Heart right ventricle (tissue), 16 donors: ENCODE measurements at regions not wholly inside any gene's neighbourhood (a gene's known extent, or its start where the extent isn't known, plus 50 kb on each side); places are given as distances from the start of the nearest gene placed in this dataset.

Source experiments
- ATAC-seq, 8 donors: fragments of 200-7000 bp; cut with Tn5 transposase; one replicate each; pipeline ENCODE4 v1.9.1; 2020; ENCODE audit warnings: mild to moderate bottlenecking in 8 of 8, moderate library complexity in 8 of 8, moderate number of reproducible peaks in 1 of 8
- DNase-seq, 2 donors: peaks; one replicate each; pipeline ENCODE4 v3.0.0-alpha.2; 2020
- H3K27ac ChIP-seq, 10 donors: fragments of 200-600 bp; sonication (generic) in 2 of 10; one replicate each; pipeline versions ENCODE4 v1.5.0 to v1.8.0; 2020 to 2022; ENCODE audit warnings: mild to moderate bottlenecking in 3 of 10
- H3K27me3 ChIP-seq, 7 donors: fragments of 200-600 bp; one replicate each; pipeline ENCODE4 v1.8.0; 2021 to 2022; ENCODE audit warnings: mild to moderate bottlenecking in 2 of 7
- H3K36me3 ChIP-seq, 9 donors: fragments of 200-600 bp; sonication (generic) in 1 of 9; one replicate each; pipeline versions ENCODE4 v1.5.0 to v1.8.0; 2020 to 2022; ENCODE audit warnings: mild to moderate bottlenecking in 2 of 9
- H3K4me1 ChIP-seq, 9 donors: fragments of 200-600 bp; sonication (generic) in 1 of 9; one replicate each; pipeline versions ENCODE4 v1.5.0 to v1.8.0; 2020 to 2022; ENCODE audit warnings: mild to moderate bottlenecking in 4 of 9
- H3K4me3 ChIP-seq, 10 donors: fragments of 200-600 bp; sonication (generic) in 2 of 10; one replicate each; pipeline versions ENCODE4 v1.5.0 to v1.8.0; 2020 to 2022; ENCODE audit warnings: mild to moderate bottlenecking in 7 of 10, moderate library complexity in 2 of 10
- H3K9me3 ChIP-seq, 11 donors: fragments of 200-600 bp in 10 of 11; sonication (generic) in 2 of 11; one replicate each; pipeline versions ENCODE4 v1.5.0 to v1.8.0; 2013 to 2022; ENCODE audit warnings: mild to moderate bottlenecking in 2 of 11, control low read depth in 1 of 11, moderate library complexity in 1 of 11
- CTCF ChIP-seq, 9 donors: fragments of 200-600 bp; sonication (generic) in 2 of 9; IDR thresholded peaks; one replicate each; pipeline versions ENCODE4 v1.5.0 to v1.8.0; 2021 to 2022; ENCODE audit warnings: antibody characterized with exemption in 9 of 9, mild to moderate bottlenecking in 5 of 9, moderate library complexity in 1 of 9
- WGBS, 2 donors: extraction: QIAGEN DNeasy Blood & Tissue Kit; methylation state at CpG; one replicate each; pipeline ENCODE4 v1.1.7; 2013; ENCODE audit warnings: inconsistent platforms in 1 of 2; 5-methylcytosine and 5-hydroxymethylcytosine counted together
- intact Hi-C, 10 donors: fragments of 100-400 bp; cut with DNase I; formaldehyde crosslinking; loops; one replicate each; pipeline versions ENCODE4 v1.11.1 to v1.14.2; 2022
- donor health status: Arrhythmogenic right ventricular cardiomyopathy.
- donor health status: ischemic (EF 13 %, LVEDD 7.1; RV severe dilation, severe dysfunction).
- donor health status: healthy with polysubstance abuse.
- donor health status: DM: no; HTN: yes; CAD: no.
- donor health status: DM: no; HTN: no; CAD: no.
- donor health status: ischemic (EF 25% LVEDD 6.9; RV normal size, moderate dysfunction).
- donor health status: ischemic (EF 25% LVEDD 5.7; RV mildly dilated, moderate dysfunction).
- donor health status: healthy.
- donor health status: DM: yes; HTN: yes; CAD: no.
- donor health status: Ischemic cardiomyopathy.
- donor health status: ischemic (EF 35%, LVEDD 5.7; RV mildly dilated, moderate dysfunction).
- donor health status: nonischemic (EF 11% LVEDD 7.7; RV severe dilation, severe dysfunction).
- donor health status: DM: yes; HTN: yes; CAD: no.
- donor health status: PGD.
- donor health status: ischemic (EF 29% LVEDD 5.4; RV normal size, mild dysfunction).
- donor health status: nonischemic (EF 23%, LVEDD 6.1; RV moderate dilation, normal function).

GRCh38 chr15:62521396-62521795 is 356.3 kb upstream of the C2CD4B start:
- intact Hi-C loops: no loop called here
- no peak overlapping the region for H3K4me3 ChIP-seq
- ATAC-seq: no peak
- H3K4me1 ChIP-seq: peaks cover 0 to 6% (median 0%) of the 10 kb centered on the region in 9 donors
- no peaks in the 10 kb centered on the region for H3K36me3 ChIP-seq
- WGBS, 2 donors: 92 to 97% methylated on average over 2 of the region's 2 CpGs
- H3K9me3 ChIP-seq: no peaks in the 10 kb centered on the region
- no peak for TF ChIP-seq CTCF (IDR thresholded peaks at IDR 0.05)
- no peak for DNase-seq
- no peaks in the 10 kb centered on the region for H3K27me3 ChIP-seq
- H3K27ac ChIP-seq: no peak overlapping the region

- H3K4me3 ChIP-seq: no peak overlapping the region
- ATAC-seq (no peak), DNase-seq (no peak)
- intact Hi-C loops: no loop called here
- H3K4me1 ChIP-seq: peaks cover 0 to 7% (median 0%) of the 10 kb centered on the region in 9 donors
- no peaks in the 10 kb centered on the region for H3K9me3 ChIP-seq
- no peak overlapping the region for H3K27ac ChIP-seq
- TF ChIP-seq CTCF (IDR thresholded peaks at IDR 0.05): no peak
- H3K36me3 ChIP-seq: no peaks in the 10 kb centered on the region
- H3K27me3 ChIP-seq: no peaks in the 10 kb centered on the region
- 82 to 86% methylated on average over 4 of the region's 4 CpGs for WGBS, 2 donors
These were observed 359.8 kb upstream of the C2CD4B start for GRCh38 chr15:62524848-62525247.

GRCh38 chr15:62527387-62527786 is 362.3 kb upstream of the C2CD4B start:
- H3K4me1 ChIP-seq: peaks cover 0 to 7% (median 0%) of the 10 kb centered on the region in 9 donors
- no peaks in the 10 kb centered on the region for H3K36me3 ChIP-seq
- no peaks in the 10 kb centered on the region for H3K9me3 ChIP-seq
- ATAC-seq (no peak), DNase-seq (no peak)
- H3K27ac ChIP-seq: no peak overlapping the region
- no peak for TF ChIP-seq CTCF (IDR thresholded peaks at IDR 0.05)
- no peaks in the 10 kb centered on the region for H3K27me3 ChIP-seq
- intact Hi-C loops: no loop called here
- WGBS, 2 donors: 76 to 79% methylated on average over 2 of the region's 2 CpGs
- no peak overlapping the region for H3K4me3 ChIP-seq

GRCh38 chr15:62528505-62528904 is 363.4 kb upstream of the C2CD4B start:
- ATAC-seq (no peak), DNase-seq (no peak)
- no peaks in the 10 kb centered on the region for H3K36me3 ChIP-seq
- intact Hi-C loops: no loop called here
- 69% methylated on average over 4 of the region's 4 CpGs for WGBS, 2 donors
- H3K27ac ChIP-seq: no peak overlapping the region
- no peaks in the 10 kb centered on the region for H3K27me3 ChIP-seq
- TF ChIP-seq CTCF (IDR thresholded peaks at IDR 0.05): no peak
- H3K4me3 ChIP-seq: no peak overlapping the region
- H3K9me3 ChIP-seq: no peaks in the 10 kb centered on the region
- peaks cover 0 to 7% (median 0%) of the 10 kb centered on the region in 9 donors for H3K4me1 ChIP-seq
